GM10248 (cell line): ENCODE measurements at regions not wholly inside any gene's neighbourhood (a gene's known extent, or its start where the extent isn't known, plus 50 kb on each side); places are given as distances from the start of the nearest gene placed in this dataset.

Experiments used
- CTCF ChIA-PET: fragments of 300-600 bp; sonication (Branson Sonifier 250); formaldehyde crosslinking; extraction: SDS; loops from one replicate; lab custom pipeline; 2021; ENCODE audit warnings: antibody characterized with exemption; lab: Yijun Ruan, JAX
- POLR2A ChIA-PET: fragments of 350-650 bp; sonication (Branson Sonifier 250); formaldehyde crosslinking; extraction: SDS; loops from one replicate; lab custom pipeline; 2020; ENCODE audit warnings: antibody characterized with exemption; lab: Yijun Ruan, JAX
- DNase-seq: peaks from one replicate; pipeline ENCODE4 v3.0.0; 2012; ENCODE audit errors: extremely low spot score
- CTCF ChIP-seq: IDR thresholded peaks from 2 replicates; pipeline ENCODE4 v1.5.1; 2012; ENCODE audit warnings: mild to moderate bottlenecking, low read depth; ENCODE audit errors: extremely low read depth, missing control alignments, control extremely low read depth

- no peak for TF ChIP-seq CTCF
- DNase-seq: no peak
- CTCF ChIA-PET: interaction anchor here (1.1 kb wide), 1 partner anchor 8 kb away, joined by 3 read pairs; no protein-coding TSS in a partner anchor
- POLR2A ChIA-PET: no interaction called here
Observed at GRCh38 chrX:6377103-6377764, 148.6 kb upstream of the NLGN4X start.

- CTCF ChIA-PET: interaction anchor here (1.0 kb wide), 1 partner anchor 9 kb away, joined by 3 read pairs; no protein-coding TSS in a partner anchor
- no peak for TF ChIP-seq CTCF
- DNase-seq: no peak
- POLR2A ChIA-PET: no interaction called here
Observed at GRCh38 chrX:6374556-6374955, 145.9 kb upstream of the NLGN4X start.

GRCh38 chrX:6372981-6373380, 144.3 kb upstream of the NLGN4X start:
- ChIA-PET POLR2A (no interaction called here), CTCF (no interaction called here)
- no peak for TF ChIP-seq CTCF
- DNase-seq: no peak

- ChIA-PET POLR2A (no interaction called here), CTCF (no interaction called here)
- DNase-seq: no peak
- TF ChIP-seq CTCF: no peak
Observed at GRCh38 chrX:6371353-6371752, 142.7 kb upstream of the NLGN4X start.

GRCh38 chrX:6363188-6363587, 134.5 kb upstream of the NLGN4X start:
- POLR2A ChIA-PET: interaction anchor here (0.6 kb wide), 1 partner anchor 159 kb away, joined by 9 read pairs; no protein-coding TSS in a partner anchor
- CTCF ChIA-PET: no interaction called here
- TF ChIP-seq CTCF: no peak
- no peak for DNase-seq

- POLR2A ChIA-PET: no interaction called here
- no peak for DNase-seq
- no peak for TF ChIP-seq CTCF
- CTCF ChIA-PET: no interaction called here
Observed at GRCh38 chrX:6325437-6325836, 96.8 kb upstream of the NLGN4X start.
